IPS DF 4.7 (cell line): ENCODE measurements at regions not wholly inside any gene's neighbourhood (a gene's known extent, or its start where the extent isn't known, plus 50 kb on each side); places are given as distances from the start of the nearest gene placed in this dataset.

Experiments used
- DNase-seq: peaks from one replicate; pipeline ENCODE4 v3.0.0-alpha.2; 2013; ENCODE audit warnings: low spot score; ENCODE audit errors: extremely low read depth

GRCh38 chr13:21817878-21818277, 147.0 kb downstream of the FGF9 start:
- DNase-seq = no peak

- no peak for DNase-seq
Measured at GRCh38 chr13:21822029-21822428, 151.2 kb downstream of the FGF9 start.

GRCh38 chr13:21823416-21823815, 152.5 kb downstream of the FGF9 start:
- DNase-seq = no peak

GRCh38 chr13:21823949-21824348, 153.1 kb downstream of the FGF9 start:
- no peak for DNase-seq

GRCh38 chr13:21825186-21825585, 154.3 kb downstream of the FGF9 start:
- DNase-seq = no peak

DNA sequence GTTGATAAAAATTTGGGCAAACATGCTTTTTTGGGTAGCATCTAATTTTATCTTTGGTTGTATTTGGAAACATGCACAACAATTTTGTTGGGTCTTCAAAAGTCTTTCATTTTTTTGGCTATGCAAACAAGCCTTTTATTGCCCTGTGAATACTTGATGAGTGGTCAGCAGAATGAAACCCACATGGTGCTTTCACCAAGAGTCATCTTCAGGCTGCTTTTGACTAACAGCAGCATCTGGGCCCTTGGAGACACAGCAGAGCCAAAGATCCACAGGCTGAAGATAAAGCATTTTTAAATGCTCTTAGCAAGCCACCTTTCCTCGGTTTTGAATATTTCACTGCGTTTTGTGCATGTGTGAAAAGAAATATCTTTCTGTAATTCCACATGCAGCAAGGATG, 154.9 kb downstream of the FGF9 start:
- no peak for DNase-seq

DNA sequence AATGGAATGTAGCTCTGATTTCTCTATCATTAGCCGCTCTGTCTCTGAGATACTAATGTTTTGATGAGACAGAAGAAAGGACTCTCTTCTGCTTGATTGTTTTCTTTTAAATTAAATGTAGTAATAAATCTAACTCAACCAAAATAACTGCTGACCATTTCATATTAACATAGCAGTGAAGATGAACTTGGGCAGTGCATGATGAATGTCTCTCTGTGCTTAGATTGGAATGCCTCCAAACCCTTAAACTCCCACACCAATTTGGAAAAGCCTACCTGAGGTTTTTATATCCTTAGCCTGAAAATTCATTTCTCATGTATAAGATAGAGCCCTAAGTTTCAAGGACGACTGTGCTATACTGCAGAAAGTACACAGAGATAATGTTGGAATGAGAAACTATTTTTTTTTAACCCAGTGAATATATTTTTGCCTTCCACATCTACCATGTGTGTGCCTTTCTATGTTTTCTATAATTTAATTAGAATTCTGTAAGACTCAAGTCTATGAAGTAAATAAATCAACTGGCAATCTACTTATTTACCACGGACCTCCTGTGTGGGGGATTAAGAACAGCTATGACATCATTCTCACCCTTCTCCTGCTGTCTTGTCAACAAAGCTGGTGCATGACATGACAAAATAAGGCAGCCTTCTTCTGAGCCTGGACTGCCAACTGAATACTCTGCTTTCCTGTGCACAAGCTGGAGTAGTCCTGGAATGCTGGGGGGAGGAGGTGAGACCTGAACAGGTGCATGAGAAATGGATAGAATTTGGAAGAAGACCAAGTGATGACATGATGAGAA, 155.5 kb downstream of the FGF9 start:
- DNase-seq = no peak

DNA sequence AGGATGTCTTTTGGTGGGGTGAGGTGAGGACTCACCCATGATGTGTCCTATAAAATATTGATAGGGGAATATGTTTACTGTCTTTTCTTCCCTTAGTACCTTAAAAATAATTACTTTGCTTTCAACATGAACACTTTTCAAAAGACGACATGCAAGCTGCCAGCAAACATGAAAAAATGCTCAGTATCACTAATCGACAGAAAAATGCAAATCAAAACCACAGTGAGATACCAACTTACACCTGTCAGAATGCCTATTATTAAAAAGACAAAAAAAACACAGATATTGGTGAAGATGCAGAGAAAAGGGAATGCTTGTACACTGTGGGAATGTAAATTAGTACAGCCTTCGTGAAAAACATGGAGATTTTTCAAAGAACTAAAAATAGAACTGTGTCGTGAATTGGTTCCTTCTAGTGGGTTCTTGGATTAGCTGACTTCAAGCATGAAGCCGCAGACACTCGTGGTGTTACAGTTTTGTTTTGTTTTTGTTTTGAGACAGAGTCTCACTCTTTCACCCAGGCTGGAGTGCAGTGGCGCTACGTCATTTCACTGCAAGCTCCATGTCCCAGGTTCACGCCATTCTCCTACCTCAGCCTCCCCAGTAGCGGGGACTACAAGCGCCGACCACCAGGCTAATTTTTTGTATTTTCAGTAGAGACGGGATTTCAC, 160.9 kb downstream of the FGF9 start:
- no peak for DNase-seq

- DNase-seq = no peak
Measured at GRCh38 chr13:21833921-21834320, 163.0 kb downstream of the FGF9 start.

GRCh38 chr13:21834521-21834920, 163.6 kb downstream of the FGF9 start:
- no peak for DNase-seq

- no peak for DNase-seq
Measured at GRCh38 chr13:21837288-21837687, 166.4 kb downstream of the FGF9 start.

GRCh38 chr13:21837841-21838551, 167.1 kb downstream of the FGF9 start:
- no peak for DNase-seq

DNA sequence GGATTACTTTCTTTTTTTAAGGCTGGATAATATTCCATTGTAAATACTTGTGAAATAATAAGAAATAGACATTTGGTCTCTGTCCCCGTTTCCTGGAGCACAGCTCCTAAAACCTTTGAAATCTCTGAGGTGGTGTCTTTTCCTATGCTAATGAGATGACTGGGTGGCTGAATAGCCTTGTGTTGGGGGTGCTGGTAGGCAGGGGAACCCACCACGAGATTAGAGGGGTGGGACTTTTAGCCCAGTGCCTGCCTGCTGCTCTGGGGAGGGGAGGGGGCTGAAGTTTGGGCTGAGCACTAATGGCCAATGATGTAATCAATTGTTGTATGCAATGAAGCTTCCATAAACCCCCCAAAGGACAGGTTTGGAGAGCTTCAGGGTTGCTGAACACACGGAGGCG, 175.7 kb downstream of the FGF9 start:
- no peak for DNase-seq

- DNase-seq = no peak
Measured at GRCh38 chr13:21849323-21849722, 178.4 kb downstream of the FGF9 start.

- no peak for DNase-seq
Measured at GRCh38 chr13:21850013-21851006, 179.4 kb downstream of the FGF9 start.

DNA sequence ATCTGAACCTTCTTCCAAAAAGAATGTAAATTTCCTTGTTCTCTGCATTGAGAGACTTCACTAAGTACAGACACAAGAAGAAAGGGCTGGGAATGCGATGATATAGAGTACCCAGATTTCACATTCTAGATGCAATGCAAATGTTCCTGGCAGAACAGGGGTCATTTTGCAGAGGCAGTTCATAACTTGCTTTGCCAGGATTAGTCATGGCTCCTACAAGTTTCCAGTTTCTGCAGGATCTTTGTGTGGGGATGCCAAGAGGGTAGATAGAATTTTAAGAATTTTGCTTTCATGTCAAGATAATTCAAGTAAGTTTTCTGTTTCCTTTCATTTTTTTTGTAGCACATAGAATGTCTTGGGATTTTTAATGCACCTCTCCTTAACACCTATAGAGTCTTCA, 181.2 kb downstream of the FGF9 start:
- no peak for DNase-seq

GRCh38 chr13:21853779-21854178, 182.9 kb downstream of the FGF9 start:
- no peak for DNase-seq

- no peak for DNase-seq
Measured at GRCh38 chr13:21868823-21869222, 197.9 kb downstream of the FGF9 start.

DNA sequence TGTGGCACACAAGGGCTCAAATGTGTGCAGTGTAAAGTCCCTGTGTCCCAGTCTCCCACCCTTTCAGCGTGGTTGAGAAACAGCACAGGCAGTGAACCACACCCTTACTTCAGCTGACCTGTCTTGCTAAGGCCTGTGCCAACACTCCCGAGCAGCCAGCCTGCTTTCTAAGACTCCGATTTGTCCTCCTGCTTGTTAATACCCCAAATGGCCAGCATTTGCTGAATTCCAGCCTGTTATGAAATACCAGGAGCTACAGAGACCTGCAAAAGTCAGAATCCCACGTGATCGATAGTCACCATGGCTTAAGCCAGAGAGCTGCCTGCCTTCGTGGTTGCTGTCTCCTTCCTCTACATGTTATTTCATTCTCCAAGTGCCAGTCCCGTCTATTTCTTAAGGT, 200.5 kb downstream of the FGF9 start:
- no peak for DNase-seq

GRCh38 chr13:21871919-21872318, 201.0 kb downstream of the FGF9 start:
- no peak for DNase-seq

DNA sequence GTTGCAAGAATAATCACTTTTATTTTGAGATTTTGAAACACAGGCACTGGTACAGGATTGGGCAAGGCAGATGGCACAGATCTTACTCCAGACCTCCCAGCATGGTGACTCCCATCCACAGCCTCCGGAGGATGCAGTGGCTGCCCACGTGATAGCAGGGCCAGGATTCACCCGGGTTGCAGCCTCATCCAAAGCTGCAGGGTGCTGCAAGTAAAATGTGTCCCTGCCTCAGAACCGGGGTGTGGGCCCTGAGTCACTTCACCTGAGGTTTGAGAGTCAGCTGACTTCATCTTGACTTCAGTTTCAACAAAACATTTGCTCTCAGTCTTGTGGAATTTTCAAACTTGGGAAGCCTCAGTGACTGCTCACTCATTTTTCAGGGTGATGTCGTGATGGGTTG, 201.9 kb downstream of the FGF9 start:
- DNase-seq = no peak
